Fibroblast of mammary gland (primary cell): ENCODE measurements at regions not wholly inside any gene's neighbourhood (a gene's known extent, or its start where the extent isn't known, plus 50 kb on each side); places are given as distances from the start of the nearest gene placed in this dataset.
"Not testable (repeated sequence)": the region's sequence is repeated elsewhere in the genome, so short reads cannot be mapped to it uniquely, and the experiment has no call there.

Source experiments
- DNase-seq: peaks from one replicate; pipeline ENCODE4 v3.0.0-alpha.2; 2010; ENCODE audit warnings: low read depth
- H3K4me3 ChIP-seq: 2 replicates; pipeline ENCODE4 v1.5.1; 2011; ENCODE audit warnings: low read depth, mild to moderate bottlenecking, low read length, moderate library complexity; ENCODE audit not compliant: control insufficient read depth
- TF ChIP-seq, protein P1 (sequence below): conservative IDR thresholded peaks from 2 replicates; pipeline ENCODE4 v1.5.1; 2011; ENCODE audit warnings: low read depth, low read length, inconsistent platforms; ENCODE audit not compliant: control insufficient read depth, insufficient read depth

DNA sequence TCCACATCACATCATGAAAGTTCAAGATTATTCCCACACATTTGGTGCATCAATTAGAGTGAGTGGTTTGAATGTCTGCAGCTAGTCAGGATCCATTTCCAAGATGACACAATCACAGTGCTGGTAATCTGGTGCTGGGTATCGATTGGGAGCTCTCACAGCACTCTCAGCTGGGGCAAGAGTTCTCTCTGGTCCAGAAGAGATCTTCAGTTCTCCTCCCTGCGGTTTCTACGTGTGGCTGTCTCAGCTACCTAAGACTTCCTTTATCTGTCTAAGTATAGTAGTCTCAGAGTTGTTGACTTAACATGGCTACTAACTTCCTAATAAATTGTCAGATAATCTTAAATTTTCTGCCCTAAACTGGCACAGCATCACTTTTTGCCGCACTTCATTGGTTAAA lies 358.0 kb upstream of the BRINP3 start:
- no peak for DNase-seq
- TF ChIP-seq, protein P1, sequence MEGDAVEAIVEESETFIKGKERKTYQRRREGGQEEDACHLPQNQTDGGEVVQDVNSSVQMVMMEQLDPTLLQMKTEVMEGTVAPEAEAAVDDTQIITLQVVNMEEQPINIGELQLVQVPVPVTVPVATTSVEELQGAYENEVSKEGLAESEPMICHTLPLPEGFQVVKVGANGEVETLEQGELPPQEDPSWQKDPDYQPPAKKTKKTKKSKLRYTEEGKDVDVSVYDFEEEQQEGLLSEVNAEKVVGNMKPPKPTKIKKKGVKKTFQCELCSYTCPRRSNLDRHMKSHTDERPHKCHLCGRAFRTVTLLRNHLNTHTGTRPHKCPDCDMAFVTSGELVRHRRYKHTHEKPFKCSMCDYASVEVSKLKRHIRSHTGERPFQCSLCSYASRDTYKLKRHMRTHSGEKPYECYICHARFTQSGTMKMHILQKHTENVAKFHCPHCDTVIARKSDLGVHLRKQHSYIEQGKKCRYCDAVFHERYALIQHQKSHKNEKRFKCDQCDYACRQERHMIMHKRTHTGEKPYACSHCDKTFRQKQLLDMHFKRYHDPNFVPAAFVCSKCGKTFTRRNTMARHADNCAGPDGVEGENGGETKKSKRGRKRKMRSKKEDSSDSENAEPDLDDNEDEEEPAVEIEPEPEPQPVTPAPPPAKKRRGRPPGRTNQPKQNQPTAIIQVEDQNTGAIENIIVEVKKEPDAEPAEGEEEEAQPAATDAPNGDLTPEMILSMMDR, result no peak
- H3K4me3 ChIP-seq, result no peak overlapping the region

DNA sequence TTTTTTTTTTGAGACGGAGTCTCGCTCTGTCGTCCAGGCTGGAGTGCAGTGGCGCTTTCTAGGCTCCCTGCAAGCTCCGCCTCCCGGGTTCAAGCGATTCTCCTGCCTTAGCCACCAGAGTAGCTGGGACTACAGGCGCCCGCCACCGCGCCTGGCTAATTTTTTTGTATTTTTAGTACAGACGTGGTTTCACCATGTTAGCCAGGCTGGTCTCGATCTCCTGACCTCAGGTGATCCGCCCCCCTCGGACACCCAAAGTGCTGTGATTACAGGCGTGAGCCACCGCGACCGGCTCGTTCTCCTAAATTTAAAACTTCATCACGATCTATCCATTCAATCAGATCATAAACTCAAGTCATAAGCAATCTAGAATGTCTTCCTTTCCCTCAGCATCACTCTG lies 359.5 kb upstream of the BRINP3 start:
- DNase-seq, H3K4me3 ChIP-seq: not testable (repeated sequence)

DNA sequence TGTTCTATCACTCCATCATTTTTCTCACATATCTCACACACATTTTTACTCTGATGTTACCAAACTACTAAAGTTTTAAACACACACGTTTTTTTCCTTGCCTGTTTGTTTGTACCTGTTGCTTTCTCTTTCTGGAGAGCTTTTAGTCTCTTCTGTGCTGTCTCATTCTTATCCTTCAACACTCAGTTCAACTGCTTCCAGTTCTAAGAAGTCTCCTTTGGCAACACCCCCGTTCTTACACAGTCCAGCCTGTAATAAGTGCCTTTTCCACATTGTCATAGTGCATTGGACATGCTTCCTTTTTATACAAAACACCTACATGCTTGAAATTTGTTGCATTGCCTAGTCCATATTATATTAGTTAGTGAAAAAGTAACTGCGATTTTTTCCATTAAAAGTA lies 360.2 kb upstream of the BRINP3 start:
- DNase-seq, result no peak
- H3K4me3 ChIP-seq, result no peak overlapping the region
- TF ChIP-seq, protein P1, result no peak

DNA sequence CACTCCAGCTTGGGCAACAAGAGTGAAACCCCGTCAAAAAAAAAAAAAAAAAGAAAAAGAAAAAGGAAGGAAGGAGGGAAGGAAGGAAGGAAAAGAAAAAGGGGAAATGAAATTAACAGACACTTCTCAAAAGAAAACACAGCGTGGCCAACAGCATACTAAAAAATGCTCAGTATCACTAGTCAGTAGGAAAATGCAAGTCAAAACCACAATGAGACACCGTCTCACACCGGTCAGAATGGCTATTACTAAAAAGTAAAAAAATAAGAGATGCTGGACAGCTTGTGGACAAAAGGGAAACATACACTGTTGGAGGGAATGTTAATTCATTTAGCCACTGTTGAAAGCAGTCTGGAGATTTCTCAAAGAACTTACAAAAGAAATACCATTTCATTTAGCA lies 369.5 kb upstream of the BRINP3 start:
- TF ChIP-seq, protein P1, result no peak
- DNase-seq, result no peak
- H3K4me3 ChIP-seq, result no peak overlapping the region

DNA sequence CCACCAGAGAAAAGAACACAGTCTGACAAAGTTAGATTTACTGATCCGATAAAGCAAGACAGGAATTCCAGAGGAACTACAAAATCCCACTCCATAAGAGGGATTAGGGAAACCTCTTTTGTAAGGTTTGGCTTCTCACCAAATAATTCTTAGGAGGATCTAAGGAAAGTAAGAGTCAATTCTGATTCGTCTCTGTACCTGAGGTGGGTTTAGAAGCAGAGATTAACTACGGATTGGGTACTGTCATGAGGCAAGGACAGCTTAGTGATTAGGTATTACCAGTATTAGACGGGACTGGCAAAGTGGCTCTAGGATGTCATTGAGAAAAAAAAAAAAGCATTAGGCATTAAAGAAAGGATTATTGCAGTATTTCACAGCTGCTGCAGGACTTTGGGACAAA lies 371.7 kb upstream of the BRINP3 start:
- TF ChIP-seq, protein P1, result no peak
- no peak for DNase-seq
- H3K4me3 ChIP-seq, result no peak overlapping the region

DNA sequence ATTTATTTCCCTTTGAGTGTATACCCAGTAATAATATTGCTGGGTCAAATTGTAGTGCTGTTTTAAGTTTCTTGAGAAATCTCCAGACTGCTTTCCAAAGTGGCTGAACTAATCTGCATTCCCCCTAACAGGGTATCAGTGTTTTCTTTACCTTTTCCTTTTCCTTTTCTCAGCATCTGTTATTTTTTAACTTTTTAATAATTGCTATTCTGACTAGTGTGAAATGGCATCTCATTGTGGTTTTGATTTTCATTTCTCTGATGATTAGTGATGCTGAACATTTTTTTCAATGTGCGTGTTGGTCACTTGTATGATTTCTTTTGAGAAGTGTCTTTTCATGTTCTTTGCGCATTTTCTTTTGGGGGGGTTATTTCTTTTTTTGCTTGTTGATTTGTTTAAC lies 374.9 kb upstream of the BRINP3 start:
- TF ChIP-seq, protein P1, result no peak
- no peak for DNase-seq
- no peak overlapping the region for H3K4me3 ChIP-seq

DNA sequence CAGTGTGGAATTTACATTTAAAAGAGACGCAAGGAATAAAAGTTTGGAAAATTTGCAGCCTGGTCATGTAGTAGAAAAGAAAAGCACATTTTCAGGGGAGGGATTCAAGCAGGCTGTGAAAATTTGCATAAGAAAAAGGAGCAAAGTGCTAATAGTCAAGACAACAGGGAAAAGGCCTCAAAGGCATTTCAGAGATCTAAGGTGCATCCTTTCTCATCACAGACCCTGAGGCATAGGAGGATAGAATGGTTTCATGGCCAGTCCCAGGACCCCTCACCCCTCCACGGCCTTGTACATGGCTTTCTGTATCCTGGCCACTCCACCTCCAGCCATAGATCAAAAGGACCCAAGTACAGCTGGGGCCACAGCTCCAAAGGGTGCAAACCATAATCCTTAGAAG lies 380.5 kb upstream of the BRINP3 start:
- TF ChIP-seq, protein P1, result no peak
- no peak overlapping the region for H3K4me3 ChIP-seq
- no peak for DNase-seq
